ENCODE measurements at regions not wholly inside any gene's neighbourhood (a gene's known extent, or its start where the extent isn't known, plus 50 kb on each side); places are given as distances from the start of the nearest gene placed in this dataset.

DNA sequence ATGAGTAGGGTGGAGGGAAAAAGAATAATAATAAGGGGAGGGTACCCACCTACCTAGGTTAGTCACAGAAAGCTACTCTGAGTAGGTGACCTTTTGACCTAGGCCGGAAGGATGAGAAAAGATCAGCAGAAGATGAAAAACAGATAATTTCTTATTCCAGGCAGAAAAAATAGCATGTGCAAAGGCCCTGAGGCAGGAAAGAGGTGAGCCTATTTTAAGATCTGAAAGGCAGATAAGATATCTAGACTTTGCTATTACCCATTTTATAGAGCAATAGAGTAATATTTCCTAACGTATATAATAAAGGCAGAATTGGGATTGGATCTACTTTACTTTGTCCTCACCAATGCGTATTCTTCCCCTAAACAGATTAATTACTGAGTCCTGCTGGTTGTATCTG lies 393.9 kb upstream of the MPDZ start:
- DNase-seq (ENCODE audit: low read depth, low spot score) (no peak), FAIRE-seq (no peak)
- Histone ChIP-seq H3K9ac (ENCODE audit: control insufficient read depth, extremely low read depth, insufficient read depth, low read length) (no peak overlapping the region), H3K4me1 (ENCODE audit: control insufficient read depth, extremely low read depth, insufficient read depth, low read length) (no peaks in the 10 kb centered on the region), H3K36me3 (ENCODE audit: control insufficient read depth in 2 of 2, extremely low read depth in 1 of 2, insufficient read depth in 2 of 2, low read length in 2 of 2) (no peaks in the 10 kb centered on the region), H3K9me3 (ENCODE audit: control insufficient read depth, low read depth, low read length) (no peaks in the 10 kb centered on the region), H3K4me2 (ENCODE audit: control insufficient read depth, extremely low read depth, insufficient read depth, low read depth, low read length) (no peak overlapping the region), H3K4me3 (ENCODE audit: control insufficient read depth in 2 of 3, extremely low read depth in 1 of 3, insufficient read depth in 2 of 3, low read depth in 1 of 3, low read length in 3 of 3) (no peak overlapping the region), H3K27me3 (ENCODE audit: control insufficient read depth, extremely low read depth, insufficient read depth, low read length) (no peaks in the 10 kb centered on the region), H3K9me1 (ENCODE audit: control insufficient read depth, extremely low read depth, insufficient read depth, low read length) (no peaks in the 10 kb centered on the region), H2AFZ (ENCODE audit: control insufficient read depth, low read length) (no peak overlapping the region), H4K20me1 (ENCODE audit: control insufficient read depth, extremely low read depth, insufficient read depth, low read length) (no peaks in the 10 kb centered on the region), H3K79me2 (ENCODE audit: control insufficient read depth, insufficient read depth, low read length) (no peaks in the 10 kb centered on the region), H3K27ac (ENCODE audit: control insufficient read depth, insufficient read depth, low read length) (no peak overlapping the region)
- TF ChIP-seq CTCF (optimal IDR thresholded peaks at IDR 0.05 in 1 of 3, IDR thresholded peaks at IDR 0.05 in 1 of 3, conservative IDR thresholded peaks at IDR 0.05 in 1 of 3; ENCODE audit: extremely low read depth in 1 of 3, insufficient read depth in 2 of 3, low read length in 3 of 3) (no peak), EZH2 (IDR thresholded peaks at IDR 0.05; ENCODE audit: low read length) (no peak)
- dilution Hi-C loops (cut with MboI; ENCODE audit: extremely low pct_ligation_motif_present, low sequenced_read_pairs), result no loop called here

DNA sequence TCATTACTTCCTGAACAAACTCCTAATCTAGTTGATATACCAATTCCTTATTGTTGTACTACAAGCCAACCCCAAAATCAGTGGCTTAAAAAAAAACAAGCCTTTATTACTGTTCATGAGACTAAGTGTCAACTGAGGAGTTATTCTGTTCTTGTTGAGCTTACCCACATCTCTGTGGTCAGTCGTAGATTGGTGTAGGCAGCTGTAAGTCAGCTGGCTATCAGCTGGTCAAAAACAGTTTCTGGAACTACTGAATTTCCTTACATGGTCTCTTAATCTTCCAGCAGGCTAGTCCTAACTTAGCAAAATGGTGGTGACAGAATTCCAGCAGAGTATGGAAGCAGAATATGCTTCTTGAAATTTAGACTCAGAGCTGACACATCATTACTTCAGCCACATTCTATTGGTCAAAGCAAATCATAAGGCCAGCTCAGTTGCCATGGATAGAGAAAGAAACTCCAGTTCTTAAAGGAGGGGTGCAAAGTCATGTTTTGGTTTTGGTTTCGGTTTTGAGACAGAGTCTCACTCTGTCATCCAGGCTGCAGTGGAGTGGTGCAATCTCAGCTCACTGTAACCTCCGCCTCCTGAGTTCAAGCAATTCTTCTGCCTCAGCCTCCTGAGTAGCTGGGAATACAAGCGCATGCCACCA lies 386.1 kb upstream of the MPDZ start:
- Histone ChIP-seq H3K79me2 (ENCODE audit: control insufficient read depth, insufficient read depth, low read length) (no peaks in the 10 kb centered on the region), H3K4me1 (ENCODE audit: control insufficient read depth, extremely low read depth, insufficient read depth, low read length) (no peaks in the 10 kb centered on the region), H3K27me3 (ENCODE audit: control insufficient read depth, extremely low read depth, insufficient read depth, low read length) (no peaks in the 10 kb centered on the region), H3K4me2 (ENCODE audit: control insufficient read depth, extremely low read depth, insufficient read depth, low read depth, low read length) (no peak overlapping the region), H2AFZ (ENCODE audit: control insufficient read depth, low read length) (peak overlapping the region; percentile 38), H3K9me3 (ENCODE audit: control insufficient read depth, low read depth, low read length) (no peaks in the 10 kb centered on the region), H3K4me3 (ENCODE audit: control insufficient read depth in 2 of 3, extremely low read depth in 1 of 3, insufficient read depth in 2 of 3, low read depth in 1 of 3, low read length in 3 of 3) (no peak overlapping the region), H3K9ac (ENCODE audit: control insufficient read depth, extremely low read depth, insufficient read depth, low read length) (no peak overlapping the region), H3K27ac (ENCODE audit: control insufficient read depth, insufficient read depth, low read length) (no peak overlapping the region), H3K36me3 (ENCODE audit: control insufficient read depth in 2 of 2, extremely low read depth in 1 of 2, insufficient read depth in 2 of 2, low read length in 2 of 2) (no peaks in the 10 kb centered on the region), H4K20me1 (ENCODE audit: control insufficient read depth, extremely low read depth, insufficient read depth, low read length) (no peaks in the 10 kb centered on the region), H3K9me1 (ENCODE audit: control insufficient read depth, extremely low read depth, insufficient read depth, low read length) (no peaks in the 10 kb centered on the region)
- dilution Hi-C loops (cut with MboI; ENCODE audit: extremely low pct_ligation_motif_present, low sequenced_read_pairs), result no loop called here
- no peak for TF ChIP-seq CTCF (optimal IDR thresholded peaks at IDR 0.05 in 1 of 3, IDR thresholded peaks at IDR 0.05 in 1 of 3, conservative IDR thresholded peaks at IDR 0.05 in 1 of 3; ENCODE audit: extremely low read depth in 1 of 3, insufficient read depth in 2 of 3, low read length in 3 of 3)
- TF ChIP-seq EZH2 (IDR thresholded peaks at IDR 0.05; ENCODE audit: low read length), result no peak
- FAIRE-seq, result no peak
- no peak for DNase-seq (ENCODE audit: low read depth, low spot score)

Measured in keratinocyte (primary cell).